HG02981 (cell line): ENCODE measurements at regions not wholly inside any gene's neighbourhood (a gene's known extent, or its start where the extent isn't known, plus 50 kb on each side); places are given as distances from the start of the nearest gene placed in this dataset.
"Not testable (repeated sequence)": the region's sequence is repeated elsewhere in the genome, so short reads cannot be mapped to it uniquely, and the experiment has no call there.

Experiments
- ATAC-seq: cut with Tn5 transposase; IDR thresholded peaks from one replicate; pipeline ENCODE4 v1.9.1; 2021; ENCODE audit warnings: mild to moderate bottlenecking, moderate library complexity; ENCODE audit not compliant: unreplicated experiment

DNA sequence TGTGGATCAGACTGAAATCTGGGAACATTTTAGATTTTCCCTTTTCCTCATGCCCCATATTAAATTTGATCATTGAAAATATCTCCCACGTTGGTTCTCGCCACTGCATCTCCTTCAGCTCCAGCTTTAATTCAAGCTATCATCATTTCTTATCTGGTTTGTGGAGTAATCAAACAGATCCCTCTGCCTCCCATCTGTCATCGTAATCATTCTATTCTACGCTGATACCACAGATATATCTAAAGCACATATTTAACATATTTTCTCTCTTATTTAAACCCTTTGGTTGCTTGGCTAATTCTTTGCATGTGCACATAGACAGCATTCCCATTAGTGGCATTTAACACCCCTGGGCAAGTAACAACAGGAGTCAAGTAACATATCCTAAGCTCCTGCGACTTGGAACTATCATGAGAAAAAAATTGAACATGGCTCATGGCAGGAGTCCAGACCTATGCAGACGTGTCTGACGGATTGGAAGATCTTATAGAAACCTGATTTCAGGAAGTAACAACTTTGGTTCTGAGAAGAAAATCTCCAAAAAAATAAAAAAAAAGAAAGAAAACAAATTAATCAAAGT, 158.8 kb upstream of the KYNU start:
- ATAC-seq: no peak

- ATAC-seq: no peak
Observed at GRCh38 chr2:142716463-142717242, 160.8 kb upstream of the KYNU start.

GRCh38 chr2:142714600-142714999, 162.9 kb upstream of the KYNU start:
- peak; percentile 48 for ATAC-seq

- no peak for ATAC-seq
Observed at GRCh38 chr2:142710336-142710735, 167.1 kb upstream of the KYNU start.

- ATAC-seq: no peak
Observed at GRCh38 chr2:142707318-142707717, 170.1 kb upstream of the KYNU start.

DNA sequence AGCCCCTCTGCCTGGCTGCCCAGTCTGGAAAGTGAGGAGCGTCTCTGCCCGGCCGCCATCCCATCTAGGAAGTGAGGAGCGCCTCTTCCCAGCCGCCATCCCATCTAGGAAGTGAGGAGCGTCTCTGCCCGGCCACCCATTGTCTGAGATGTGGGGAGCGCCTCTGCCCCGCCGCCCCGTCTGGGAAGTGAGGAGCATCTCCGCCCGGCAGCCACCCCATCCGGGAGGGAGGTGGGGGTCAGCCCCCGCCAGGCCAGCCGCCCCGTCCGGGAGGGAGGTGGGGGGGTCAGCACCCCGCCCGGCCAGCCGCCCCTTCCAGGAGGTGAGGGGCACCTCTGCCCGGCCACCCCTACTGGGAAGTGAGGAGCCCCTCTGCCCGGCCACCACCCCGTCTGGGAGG, 175.1 kb upstream of the KYNU start:
- not testable (repeated sequence) for ATAC-seq

DNA sequence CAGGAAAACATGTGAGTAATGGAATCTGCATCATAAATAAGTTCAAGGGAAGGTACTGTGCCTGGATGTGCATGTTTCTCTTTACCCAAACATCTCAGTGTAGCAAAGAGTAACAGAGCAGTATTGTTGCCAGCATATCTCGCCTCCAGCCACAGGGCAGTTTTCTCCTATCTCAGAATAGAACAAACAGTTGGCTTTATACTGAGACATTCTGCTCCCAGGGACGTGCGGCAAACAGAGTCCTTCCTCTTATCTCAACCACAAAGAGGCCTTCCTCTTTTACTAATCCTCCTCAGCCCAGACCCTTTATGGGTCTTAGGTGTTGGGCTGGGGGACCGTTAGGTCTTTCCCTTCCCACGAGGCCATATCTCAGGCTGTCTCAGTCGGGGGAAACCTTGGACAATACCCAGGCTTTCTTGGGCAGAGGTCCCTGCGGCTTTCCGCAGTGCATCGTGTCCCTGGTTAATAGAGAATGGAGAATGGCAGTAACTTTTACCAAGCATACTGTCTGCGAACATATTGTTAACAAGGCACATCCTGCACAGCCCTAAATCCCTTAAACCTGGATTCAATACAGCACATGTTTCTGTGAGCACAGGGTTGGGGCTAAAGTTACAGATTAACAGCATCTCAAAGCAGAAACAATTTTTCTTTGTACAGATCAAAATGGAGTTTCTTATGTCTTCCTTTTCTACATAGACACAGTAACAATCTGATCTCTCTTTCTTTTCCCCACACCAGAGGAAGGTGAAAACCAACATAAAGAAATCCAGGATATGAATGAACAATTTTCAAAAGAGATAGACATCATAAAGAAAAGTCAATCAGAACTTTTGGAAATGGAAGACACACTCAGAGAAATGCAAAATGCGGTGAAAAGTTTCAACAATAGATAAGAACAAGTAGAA, 181.9 kb upstream of the KYNU start:
- not testable (repeated sequence) for ATAC-seq

DNA sequence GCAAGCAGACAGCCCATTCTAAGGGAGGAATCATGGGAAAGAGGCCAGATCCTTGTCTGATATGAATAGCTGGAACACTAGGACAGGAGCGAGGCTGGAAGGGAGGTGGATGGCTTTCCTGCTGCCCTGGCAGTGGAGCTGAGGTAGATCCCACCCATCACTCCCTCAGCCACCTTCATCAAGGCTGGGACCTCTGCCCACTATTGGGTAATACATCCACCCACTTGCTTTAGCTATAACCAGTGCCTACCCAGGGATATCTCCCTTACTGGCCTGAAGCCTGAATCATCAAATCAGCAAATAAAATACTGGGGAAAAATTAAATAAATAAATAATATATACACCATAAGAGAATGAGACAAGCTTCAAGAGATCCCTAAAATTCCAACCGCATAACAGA, 183.2 kb upstream of the KYNU start:
- no peak for ATAC-seq

DNA sequence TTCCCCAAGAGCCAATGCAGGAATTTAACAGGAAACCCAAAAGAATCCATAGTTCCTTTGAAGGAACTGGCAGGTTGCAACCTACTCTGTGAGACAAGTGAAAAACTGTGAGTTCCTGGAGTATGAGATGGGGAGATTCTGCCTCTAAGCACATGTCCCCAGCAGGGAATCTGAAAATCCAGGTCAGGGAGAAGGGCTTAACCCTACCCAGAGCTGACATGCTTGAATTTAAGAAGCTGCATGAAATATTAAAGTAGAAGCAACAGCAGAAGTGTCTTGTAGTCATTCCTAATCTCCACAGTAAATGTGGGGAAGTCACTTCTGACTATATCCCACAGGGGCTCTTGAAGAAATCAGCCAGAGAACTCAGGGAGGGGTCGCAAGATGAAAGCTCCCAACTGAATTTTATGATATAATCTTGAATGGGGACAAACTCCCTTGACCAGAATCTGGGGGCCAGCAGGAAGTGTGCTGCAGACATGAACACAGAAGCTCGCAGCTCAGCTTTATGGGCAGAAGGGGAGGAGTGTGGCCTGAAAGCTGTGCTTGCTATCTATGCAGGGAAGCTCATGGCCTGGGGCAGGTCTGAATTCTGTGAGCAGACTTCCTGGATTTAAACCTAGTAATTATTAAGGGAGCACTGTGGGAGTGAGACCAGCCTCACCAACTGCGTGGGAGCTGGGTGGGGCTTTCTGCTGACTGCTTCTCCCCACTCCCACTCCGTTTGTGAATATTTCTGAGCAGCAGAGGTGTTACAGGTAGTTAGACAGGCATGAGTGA, 184.1 kb upstream of the KYNU start:
- ATAC-seq: no peak

GRCh38 chr2:142688856-142689605, 188.4 kb upstream of the KYNU start:
- ATAC-seq: no peak

- no peak for ATAC-seq
Observed at GRCh38 chr2:142687509-142687908, 190.0 kb upstream of the KYNU start.

DNA sequence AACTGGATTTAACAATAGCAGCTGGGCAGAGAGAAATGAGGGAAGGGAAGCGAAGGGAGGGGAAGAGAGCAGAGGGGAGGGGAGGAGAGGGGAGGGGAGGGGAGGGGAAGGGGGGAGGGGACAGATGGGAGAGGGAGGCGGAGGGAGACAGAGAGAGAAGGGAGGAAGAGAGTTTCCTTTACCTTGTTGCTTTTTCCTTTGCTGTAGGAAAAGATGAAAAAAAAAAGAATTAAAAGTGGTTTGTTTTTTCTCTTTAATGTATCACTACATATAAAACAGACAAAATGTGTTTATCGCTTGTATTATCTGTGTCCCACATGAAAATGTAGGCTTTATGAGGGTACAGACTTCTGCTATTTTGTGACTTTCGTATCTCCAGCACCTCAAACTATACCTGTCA, 190.4 kb upstream of the KYNU start:
- no peak for ATAC-seq

GRCh38 chr2:142684667-142685066, 192.8 kb upstream of the KYNU start:
- ATAC-seq: no peak

DNA sequence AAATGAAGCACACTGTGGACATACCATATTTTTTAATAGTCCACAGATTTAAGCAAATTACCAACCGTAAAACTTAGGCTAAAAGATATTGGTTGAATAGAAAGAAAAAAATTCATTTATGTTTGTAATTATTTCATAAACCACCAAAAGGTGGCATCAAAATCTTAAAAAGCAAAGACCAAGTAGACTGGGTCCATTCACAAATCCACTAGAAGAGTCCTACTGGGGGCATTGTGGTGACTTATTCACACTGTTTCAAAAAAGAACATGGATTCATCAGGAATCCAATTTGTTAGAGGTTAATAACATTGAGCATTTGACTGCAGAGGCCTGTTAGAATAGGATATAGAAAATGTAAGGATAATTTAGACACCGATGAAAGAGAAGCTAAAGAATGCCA, 194.9 kb upstream of the KYNU start:
- ATAC-seq: no peak

DNA sequence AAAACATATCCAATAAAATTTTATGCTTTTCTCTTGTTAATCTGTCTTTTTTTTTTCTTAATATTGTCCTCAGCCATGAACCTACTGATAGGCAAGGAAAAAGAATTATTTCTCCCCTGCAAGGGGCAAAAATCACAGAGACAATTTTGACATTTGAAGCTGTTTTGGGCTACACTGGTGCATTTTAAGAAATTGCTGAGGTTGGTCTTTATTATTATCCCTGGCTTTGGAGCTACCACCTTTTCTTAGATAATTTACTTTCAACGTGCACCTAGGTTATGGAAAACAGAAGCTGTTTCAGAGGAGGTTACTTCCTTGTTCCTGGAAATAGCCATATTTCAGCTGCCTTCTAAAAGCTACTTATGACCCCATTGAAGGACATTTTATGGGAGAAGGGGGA, 195.5 kb upstream of the KYNU start:
- no peak for ATAC-seq

DNA sequence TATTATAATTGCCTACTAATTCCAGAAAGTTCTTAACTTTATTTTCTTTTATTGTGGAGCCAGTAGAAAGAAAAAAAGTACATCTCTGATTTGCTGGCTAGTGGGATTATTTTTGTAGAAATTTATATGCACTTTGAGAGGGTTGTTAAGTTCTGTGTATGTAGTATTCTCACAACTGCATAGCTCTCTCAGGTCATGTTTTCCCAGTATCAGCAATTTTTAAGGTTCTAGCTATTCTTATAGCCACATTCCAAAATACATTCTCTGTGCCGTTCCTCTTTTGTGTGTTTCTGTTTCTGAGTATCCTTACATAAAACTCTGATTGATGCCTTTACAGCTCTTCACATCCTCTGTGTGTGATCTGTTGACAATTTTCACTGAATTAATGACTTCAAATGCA, 199.3 kb upstream of the KYNU start:
- ATAC-seq: no peak

DNA sequence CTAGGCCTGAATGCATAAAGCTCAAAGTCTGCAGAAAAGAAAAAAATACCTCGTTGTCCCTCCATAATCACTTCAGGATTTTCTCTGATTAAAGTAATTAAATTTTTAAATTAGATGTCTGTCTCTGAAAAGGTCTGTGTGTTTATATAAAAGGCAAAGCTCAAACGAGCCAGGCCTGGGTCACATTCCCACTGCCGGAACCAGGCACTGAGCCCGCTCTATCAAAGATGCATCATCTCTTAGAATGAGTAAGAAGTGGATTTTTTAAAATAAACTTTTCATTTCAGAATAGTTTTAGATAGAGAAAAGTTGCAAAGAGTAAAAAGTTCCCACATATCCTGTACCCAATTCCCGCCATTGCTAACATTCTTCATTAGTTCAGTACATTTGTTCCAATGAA, 202.1 kb upstream of the KYNU start:
- ATAC-seq: no peak

DNA sequence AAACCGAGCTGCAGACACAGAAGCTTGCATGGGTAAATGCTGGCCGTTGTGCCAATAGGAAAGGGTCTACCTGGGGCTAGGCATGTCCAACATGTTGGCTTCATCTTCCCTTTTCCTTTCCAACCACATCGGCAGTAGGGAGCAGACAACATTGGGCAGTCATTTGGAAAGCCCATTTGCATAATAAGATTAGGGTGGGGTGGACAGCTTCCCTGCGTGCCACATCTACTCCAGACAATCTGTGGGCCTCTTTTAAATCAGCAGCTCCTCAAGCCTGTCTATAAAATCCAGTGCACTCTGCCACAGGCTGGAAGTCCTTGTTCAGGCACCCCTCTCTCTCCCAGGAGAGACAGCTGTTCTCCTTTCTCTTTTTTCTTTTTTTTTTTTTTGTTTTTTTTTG, 203.6 kb upstream of the KYNU start:
- no peak for ATAC-seq

- no peak for ATAC-seq
Observed at GRCh38 chr2:142672698-142673097, 204.8 kb upstream of the KYNU start.

GRCh38 chr2:142670362-142670761, 207.1 kb upstream of the KYNU start:
- no peak for ATAC-seq
